Kidney tubule cell (primary cell): ENCODE measurements at regions not wholly inside any gene's neighbourhood (a gene's known extent, or its start where the extent isn't known, plus 50 kb on each side); places are given as distances from the start of the nearest gene placed in this dataset.

Source experiments
- DNase-seq: peaks from one replicate; pipeline ENCODE4 v3.0.0-alpha.2; 2018; ENCODE audit warnings: low spot score

GRCh38 chr9:135196474-135196873 lies 109.0 kb downstream of the OLFM1 start:
- DNase-seq = no peak

GRCh38 chr9:135198144-135198543 lies 110.7 kb downstream of the OLFM1 start:
- no peak for DNase-seq

DNA sequence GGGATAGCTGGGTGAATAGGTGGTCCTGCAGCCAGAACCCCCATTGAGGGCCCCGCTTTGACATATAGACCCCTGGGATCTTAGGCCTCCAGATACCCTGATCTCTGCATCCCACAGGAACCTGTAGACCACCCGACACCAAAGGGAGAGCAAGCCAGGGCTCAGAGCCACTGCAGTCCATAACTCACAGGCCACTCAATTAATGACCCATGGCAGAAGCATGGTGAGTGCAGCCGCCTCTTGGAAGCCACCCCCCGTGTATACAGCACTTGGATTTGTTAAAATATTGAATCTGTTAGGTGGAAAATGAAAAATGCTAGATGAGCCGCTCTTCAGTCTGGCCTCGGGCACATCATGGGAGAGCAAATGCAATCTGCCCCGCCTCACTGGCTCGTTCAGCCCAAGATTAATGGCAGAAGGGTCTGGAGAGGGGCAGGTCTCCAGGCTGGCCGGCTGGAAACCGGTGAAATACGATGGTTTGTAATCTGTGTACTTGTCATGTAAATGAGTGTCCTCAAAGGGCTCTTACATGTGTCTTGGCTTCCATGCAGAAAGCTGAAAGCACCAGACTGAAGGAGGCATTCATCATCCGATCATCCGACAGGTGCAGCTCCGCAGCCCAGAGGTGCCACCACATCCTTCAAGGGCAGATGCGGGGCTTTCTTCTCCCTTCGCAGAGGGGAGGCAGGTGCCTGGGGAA lies 111.3 kb downstream of the OLFM1 start:
- DNase-seq = no peak

- DNase-seq = no peak
Observed at GRCh38 chr9:135199489-135199888, 112.0 kb downstream of the OLFM1 start.

GRCh38 chr9:135201711-135202110 lies 114.2 kb downstream of the OLFM1 start:
- DNase-seq = no peak

DNA sequence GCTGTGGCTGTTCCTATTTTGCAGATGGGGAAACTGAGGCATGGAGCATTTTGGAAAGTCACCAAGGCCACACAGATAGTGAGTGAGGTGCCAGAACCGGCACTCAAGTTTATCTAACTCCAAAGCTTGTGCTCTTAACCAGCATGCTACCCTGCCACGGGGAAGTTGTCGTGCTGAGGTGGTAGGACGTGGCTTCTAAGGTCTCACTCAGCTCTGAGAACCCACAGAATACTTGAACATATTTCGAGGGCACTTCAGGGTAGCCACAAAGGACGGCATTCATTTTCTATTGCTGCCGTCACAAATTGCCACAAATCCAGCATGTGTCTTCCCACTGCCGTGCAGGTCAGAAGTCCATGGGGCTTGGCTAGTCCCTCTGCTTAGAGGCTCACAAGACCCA lies 116.7 kb downstream of the OLFM1 start:
- DNase-seq = no peak

DNA sequence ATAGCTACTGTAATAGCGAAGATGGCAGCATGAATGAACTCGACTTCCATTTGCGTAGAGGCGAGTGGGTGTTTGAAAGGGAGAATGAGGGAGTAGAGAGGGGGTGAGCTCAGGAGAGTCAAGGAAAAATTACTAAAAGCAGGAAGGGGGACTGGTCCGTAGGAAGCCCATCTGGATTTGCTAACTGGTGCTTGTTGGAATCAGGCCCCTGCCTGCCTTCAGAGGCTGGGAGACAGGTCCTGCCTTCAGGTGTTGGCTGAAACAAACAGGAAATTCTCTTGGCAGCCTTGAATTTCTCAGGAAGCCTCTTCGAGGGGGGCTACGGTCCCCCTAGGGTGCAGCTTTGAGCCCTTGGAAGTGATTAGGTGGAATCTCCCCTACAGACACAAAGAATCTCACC lies 121.7 kb downstream of the OLFM1 start:
- DNase-seq = no peak

GRCh38 chr9:135209852-135210251 lies 122.4 kb downstream of the OLFM1 start:
- no peak for DNase-seq

DNA sequence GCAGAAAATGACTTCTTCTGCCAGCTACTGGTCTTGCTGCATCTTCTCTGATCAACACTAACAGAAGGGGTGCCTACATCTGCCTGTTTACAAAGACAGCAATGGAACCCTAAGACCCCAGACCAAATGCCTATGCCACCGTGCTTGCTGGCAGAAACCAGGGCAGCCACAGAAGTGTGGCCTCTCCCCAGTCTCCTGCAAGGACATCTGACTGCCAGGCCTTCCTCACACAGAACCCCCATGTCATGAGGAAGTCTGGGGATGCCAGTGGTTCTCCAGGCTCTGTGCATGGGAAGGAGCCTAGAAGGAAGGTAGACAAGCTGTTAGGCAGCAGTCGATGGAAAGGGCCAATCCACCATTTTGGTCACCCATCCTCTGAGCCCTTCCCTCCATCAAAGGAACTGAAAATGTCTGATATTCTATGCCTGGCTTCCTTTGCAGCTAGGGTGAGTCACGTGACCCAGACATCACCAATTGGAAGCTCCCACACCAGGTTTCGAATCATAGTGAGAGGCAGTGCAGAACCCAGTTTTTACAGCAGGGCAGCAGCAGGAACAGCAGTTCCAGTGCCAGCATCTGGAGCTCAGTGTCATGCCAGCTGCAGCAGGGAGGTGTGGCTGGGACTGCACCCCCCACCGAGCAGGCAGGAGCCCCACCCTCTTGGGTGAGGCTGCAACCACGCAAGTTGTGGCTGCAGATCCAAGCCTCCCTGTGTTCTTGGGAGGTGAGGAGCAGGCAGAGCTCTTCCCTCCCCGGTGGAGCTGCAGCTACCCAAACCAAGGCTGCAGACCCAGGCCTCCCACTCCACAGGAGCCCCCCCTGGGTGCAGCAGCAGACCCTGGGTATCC lies 123.4 kb downstream of the OLFM1 start:
- no peak for DNase-seq

DNA sequence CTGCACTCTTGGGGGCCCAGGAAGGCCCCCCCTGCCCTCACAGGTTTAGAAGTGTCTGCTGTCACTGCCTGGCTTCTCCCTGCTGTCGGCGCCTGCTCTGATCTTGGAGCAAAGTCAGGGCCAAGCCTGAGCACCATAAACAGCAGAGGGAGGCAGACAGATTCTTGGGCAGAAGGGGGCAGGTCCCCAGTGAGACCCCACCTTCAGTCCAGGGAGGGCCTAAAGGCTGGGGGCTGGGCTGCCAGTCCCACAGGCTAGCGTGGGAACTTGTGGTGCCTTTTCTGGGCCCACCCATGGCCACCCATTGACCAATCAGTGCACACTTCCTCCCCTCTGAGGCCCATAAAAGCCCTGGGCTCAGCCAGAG lies 124.0 kb downstream of the OLFM1 start:
- DNase-seq = no peak

- DNase-seq = no peak
Observed at GRCh38 chr9:135212961-135213360, 125.5 kb downstream of the OLFM1 start.

DNA sequence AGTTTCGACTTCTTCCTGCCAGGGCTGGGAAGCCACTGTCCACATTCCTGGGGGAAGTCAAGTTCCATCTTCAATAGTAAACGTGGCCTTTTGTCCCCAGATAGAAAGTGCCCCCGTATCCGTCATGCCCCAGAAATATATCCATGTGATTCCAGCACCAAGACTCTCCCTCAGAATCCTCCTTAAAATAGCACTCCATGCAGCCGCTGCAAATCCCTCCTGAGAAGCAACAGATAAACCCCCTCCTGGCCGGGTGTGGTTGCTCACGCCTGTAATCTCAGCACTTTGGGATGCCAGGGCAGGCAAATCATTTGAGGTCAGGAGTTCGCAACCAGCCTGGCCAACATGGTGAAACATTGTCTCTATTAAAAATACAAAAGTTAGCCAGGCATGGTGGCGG lies 126.1 kb downstream of the OLFM1 start:
- DNase-seq = no peak

DNA sequence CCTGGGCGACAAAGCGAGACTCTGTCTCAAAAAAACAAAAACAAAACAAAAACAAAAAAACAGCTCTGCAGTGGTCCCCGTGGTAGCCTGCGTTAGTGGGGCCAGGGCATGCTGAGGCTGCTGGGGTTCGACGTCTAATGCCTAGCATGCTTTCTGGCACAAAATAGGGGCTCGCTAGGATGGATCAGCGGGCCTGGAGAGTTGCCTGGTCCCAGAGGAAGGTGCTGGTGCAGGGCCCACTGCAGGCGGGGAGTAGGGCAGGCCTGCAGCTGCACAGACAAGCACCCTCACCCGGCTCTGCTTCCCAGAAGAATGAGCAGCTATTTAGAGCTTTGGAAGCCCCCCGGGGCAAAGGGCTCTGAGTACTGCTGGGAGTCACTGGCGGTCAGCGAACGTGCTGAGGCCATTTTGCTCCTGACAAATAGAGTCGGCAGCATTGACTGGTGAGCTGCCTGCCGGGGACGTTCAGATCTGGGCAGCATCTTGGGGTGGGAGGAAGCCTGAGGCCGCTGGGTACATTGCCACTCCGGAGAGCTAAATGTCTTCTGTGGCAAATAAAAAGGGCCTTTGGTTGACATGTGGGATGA lies 126.7 kb downstream of the OLFM1 start:
- no peak for DNase-seq

- no peak for DNase-seq
Observed at GRCh38 chr9:135214706-135215105, 127.2 kb downstream of the OLFM1 start.

DNA sequence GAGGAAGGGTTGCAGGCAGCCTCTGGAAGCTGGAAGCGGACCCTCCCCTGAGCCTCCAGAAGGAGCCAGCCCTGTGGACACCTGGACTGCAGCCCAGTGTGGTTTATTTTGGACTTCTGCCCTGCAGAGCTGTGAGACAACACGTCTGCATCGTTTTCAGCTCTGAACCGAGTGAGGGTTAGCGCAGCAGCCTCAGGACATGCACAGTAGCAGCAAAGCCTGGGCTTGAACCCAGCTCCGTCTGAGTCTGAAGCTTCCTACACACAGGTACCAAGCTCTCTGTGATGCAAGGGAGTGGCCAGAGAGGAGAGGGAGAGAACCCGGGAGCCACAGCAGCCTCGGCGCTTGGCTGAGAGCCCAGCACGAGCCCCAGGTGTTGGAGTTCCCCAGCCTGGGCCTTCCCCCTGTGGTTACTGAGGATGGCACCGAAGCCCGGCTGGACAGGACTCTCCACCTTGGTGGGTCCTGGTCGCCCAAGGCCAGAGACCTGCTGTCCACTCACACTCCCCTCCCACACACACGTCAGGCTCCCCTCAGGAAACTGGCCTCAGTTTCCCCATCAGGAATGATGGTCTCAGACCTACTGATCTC lies 128.2 kb downstream of the OLFM1 start:
- DNase-seq = no peak

- DNase-seq = no peak
Observed at GRCh38 chr9:135216236-135216635, 128.8 kb downstream of the OLFM1 start.

- no peak for DNase-seq
Observed at GRCh38 chr9:135216791-135217441, 129.4 kb downstream of the OLFM1 start.

- DNase-seq = no peak
Observed at GRCh38 chr9:135217836-135218235, 130.4 kb downstream of the OLFM1 start.

DNA sequence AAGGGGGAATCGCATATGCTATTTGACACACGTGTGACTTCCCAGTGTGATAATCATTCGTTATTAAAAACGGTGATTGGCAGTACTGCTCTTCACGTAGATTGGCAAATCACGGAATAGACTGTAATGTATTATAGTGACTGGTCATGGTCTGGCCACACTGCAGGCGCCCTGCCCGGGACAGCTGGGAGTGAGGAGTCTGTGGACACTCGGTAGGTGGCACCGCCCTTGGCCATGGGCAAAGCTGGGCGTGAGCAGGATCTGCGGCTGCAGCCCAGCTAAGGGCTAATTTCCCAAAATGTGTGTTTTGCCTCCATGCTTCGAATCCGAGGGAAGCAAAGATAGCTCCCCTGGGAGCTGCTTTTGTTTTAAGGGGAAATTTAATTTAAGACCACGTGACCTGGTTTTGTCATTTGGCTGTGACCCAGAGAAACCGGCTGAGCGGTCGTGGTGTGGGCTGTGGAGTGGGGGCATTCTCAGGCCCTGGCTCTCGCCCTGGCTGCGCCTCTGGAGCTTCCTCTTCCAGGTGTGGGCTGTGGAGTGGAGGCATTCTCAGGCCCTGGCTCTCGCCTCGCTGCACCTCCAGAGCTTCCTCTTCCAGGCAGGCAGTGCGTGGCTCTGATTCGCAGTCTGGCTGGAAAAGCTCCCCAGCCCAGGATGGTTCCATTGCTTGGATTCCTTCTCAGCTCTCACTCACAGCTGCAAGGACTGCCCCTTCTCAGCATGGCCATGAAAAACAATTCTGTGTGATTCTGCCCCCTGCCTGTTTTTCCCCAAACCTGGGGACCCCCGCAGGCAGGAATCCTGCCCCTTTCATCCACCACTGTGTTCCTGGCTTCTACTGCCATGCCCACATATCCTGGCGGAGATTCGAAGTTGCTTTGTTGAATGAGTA lies 131.1 kb downstream of the OLFM1 start:
- DNase-seq = no peak

GRCh38 chr9:135219676-135220600 lies 132.5 kb downstream of the OLFM1 start:
- DNase-seq = no peak
